ENCODE measurements at regions not wholly inside any gene's neighbourhood (a gene's known extent, or its start where the extent isn't known, plus 50 kb on each side); places are given as distances from the start of the nearest gene placed in this dataset.

- WGBS, 2 donors: 58% methylated on average over 3 of the region's 3 CpGs
- Histone ChIP-seq H3K36me3 (no peaks in the 10 kb centered on the region), H3K4me3 (no peak overlapping the region), H3K27me3 (no peaks in the 10 kb centered on the region), H3K4me1 (no peaks in the 10 kb centered on the region), H3K27ac (no peak overlapping the region), H3K9me3 (peaks cover 0 to 21% (median 0%) of the 10 kb centered on the region in 11 donors)
- TF ChIP-seq CTCF (IDR thresholded peaks at IDR 0.05): no peak
- intact Hi-C loops (cut with DNase I): no loop called here
- no peak for ATAC-seq
- no peak for DNase-seq
Observed at GRCh38 chr13:75993241-75993640, 357.1 kb downstream of the LMO7 start.

GRCh38 chr13:75986818-75987217 is 350.7 kb downstream of the LMO7 start:
- DNase-seq: no peak
- Histone ChIP-seq H3K27me3 (no peaks in the 10 kb centered on the region), H3K4me1 (no peaks in the 10 kb centered on the region), H3K4me3 (no peak overlapping the region), H3K27ac (no peak overlapping the region), H3K36me3 (no peaks in the 10 kb centered on the region), H3K9me3 (peaks cover 0 to 29% (median 0%) of the 10 kb centered on the region in 11 donors)
- no peak for TF ChIP-seq CTCF (IDR thresholded peaks at IDR 0.05)
- intact Hi-C loops (cut with DNase I): no loop called here
- 85 to 90% methylated on average over 1 of the region's 1 CpG for WGBS, 2 donors
- no peak for ATAC-seq

- TF ChIP-seq CTCF (IDR thresholded peaks at IDR 0.05): no peak
- Histone ChIP-seq H3K4me1 (no peaks in the 10 kb centered on the region), H3K4me3 (no peak overlapping the region), H3K36me3 (no peaks in the 10 kb centered on the region), H3K27ac (no peak overlapping the region), H3K9me3 (peaks cover 0 to 29% (median 0%) of the 10 kb centered on the region in 11 donors), H3K27me3 (no peaks in the 10 kb centered on the region)
- DNase-seq (no peak), ATAC-seq (peak in 1 of 8 donors; percentile 37)
- WGBS, 2 donors: 15 to 33% methylated on average over 1 of the region's 1 CpG
- intact Hi-C loops (cut with DNase I): no loop called here
Observed at GRCh38 chr13:75985132-75985531, 349.0 kb downstream of the LMO7 start.

GRCh38 chr13:75978818-75979217 is 342.7 kb downstream of the LMO7 start:
- DNase-seq (no peak), ATAC-seq (no peak)
- no peaks in the 10 kb centered on the region for H3K36me3 ChIP-seq
- no peaks in the 10 kb centered on the region for H3K4me1 ChIP-seq
- no peaks in the 10 kb centered on the region for H3K27me3 ChIP-seq
- no peak overlapping the region for H3K27ac ChIP-seq
- intact Hi-C loops (cut with DNase I): no loop called here
- H3K9me3 ChIP-seq: no peaks in the 10 kb centered on the region
- TF ChIP-seq CTCF (IDR thresholded peaks at IDR 0.05): no peak
- no peak overlapping the region for H3K4me3 ChIP-seq
